ENCODE measurements at regions not wholly inside any gene's neighbourhood (a gene's known extent, or its start where the extent isn't known, plus 50 kb on each side); places are given as distances from the start of the nearest gene placed in this dataset.

GRCh38 chr9:38227656-38228055 lies 158.6 kb upstream of the SHB start:
- DNase-seq (ENCODE audit: low read depth), result no peak

- DNase-seq (ENCODE audit: low read depth), result peak; percentile 53
These were observed 158.1 kb upstream of the SHB start for GRCh38 chr9:38227061-38227540.

- DNase-seq (ENCODE audit: low read depth), result no peak
These were observed 157.5 kb upstream of the SHB start for GRCh38 chr9:38226491-38226951.

- DNase-seq (ENCODE audit: low read depth), result no peak
These were observed 155.9 kb upstream of the SHB start for GRCh38 chr9:38224941-38225340.

- DNase-seq (ENCODE audit: low read depth), result no peak
These were observed 147.5 kb upstream of the SHB start for GRCh38 chr9:38216572-38216971.

- no peak for DNase-seq (ENCODE audit: low read depth)
These were observed 146.4 kb upstream of the SHB start for GRCh38 chr9:38215465-38215864.

GRCh38 chr9:38214432-38214831 lies 145.4 kb upstream of the SHB start:
- DNase-seq (ENCODE audit: low read depth), result no peak

GRCh38 chr9:38213631-38214299 lies 144.7 kb upstream of the SHB start:
- no peak for DNase-seq (ENCODE audit: low read depth)

- no peak for DNase-seq (ENCODE audit: low read depth)
These were observed 143.0 kb upstream of the SHB start for GRCh38 chr9:38212016-38212415.

GRCh38 chr9:38211002-38211401 lies 142.0 kb upstream of the SHB start:
- no peak for DNase-seq (ENCODE audit: low read depth)

- no peak for DNase-seq (ENCODE audit: low read depth)
These were observed 139.3 kb upstream of the SHB start for GRCh38 chr9:38208206-38208901.

GRCh38 chr9:38207247-38207778 lies 138.3 kb upstream of the SHB start:
- no peak for DNase-seq (ENCODE audit: low read depth)

- DNase-seq (ENCODE audit: low read depth), result no peak
These were observed 136.3 kb upstream of the SHB start for GRCh38 chr9:38205279-38205678.

- DNase-seq (ENCODE audit: low read depth), result no peak
These were observed 133.4 kb upstream of the SHB start for GRCh38 chr9:38202336-38202938.

- no peak for DNase-seq (ENCODE audit: low read depth)
These were observed 132.8 kb upstream of the SHB start for GRCh38 chr9:38201844-38202243.

GRCh38 chr9:38200431-38200830 lies 131.4 kb upstream of the SHB start:
- no peak for DNase-seq (ENCODE audit: low read depth)

GRCh38 chr9:38198140-38198539 lies 129.1 kb upstream of the SHB start:
- no peak for DNase-seq (ENCODE audit: low read depth)

GRCh38 chr9:38196714-38197113 lies 127.7 kb upstream of the SHB start:
- DNase-seq (ENCODE audit: low read depth), result no peak

- DNase-seq (ENCODE audit: low read depth), result no peak
These were observed 126.7 kb upstream of the SHB start for GRCh38 chr9:38195737-38196161.

- no peak for DNase-seq (ENCODE audit: low read depth)
These were observed 125.8 kb upstream of the SHB start for GRCh38 chr9:38194870-38195269.

GRCh38 chr9:38192731-38193265 lies 123.8 kb upstream of the SHB start:
- no peak for DNase-seq (ENCODE audit: low read depth)

GRCh38 chr9:38186404-38187115 lies 117.5 kb upstream of the SHB start:
- no peak for DNase-seq (ENCODE audit: low read depth)

Measured in fibroblast of the conjunctiva (primary cell).